Panc1 (cell line): ENCODE measurements at regions not wholly inside any gene's neighbourhood (a gene's known extent, or its start where the extent isn't known, plus 50 kb on each side); places are given as distances from the start of the nearest gene placed in this dataset.

ENCODE experiments used
- ATAC-seq: fragments of 200-7000 bp; cut with Tn5 transposase; 2 replicates; pipeline ENCODE4 v1.9.1; 2020; ENCODE audit warnings: mild to moderate bottlenecking, moderate library complexity
- BruUV-seq: library from RNA; stranded (reverse); fragments of 400-500 nt; replicated peaks from 2 replicates; lab custom pipeline; 2021; lab: Mats Ljungman, UMichigan
- CTCF ChIA-PET: fragments of 300-600 bp; sonication (Branson Sonifier 250); formaldehyde crosslinking; loops from one replicate; lab custom pipeline; 2022; ENCODE audit warnings: antibody characterized with exemption; lab: Charles Lee
- POLR2A ChIA-PET: fragments of 300-600 bp; sonication (Branson Sonifier 250); formaldehyde crosslinking; loops from one replicate; lab custom pipeline; 2022; ENCODE audit warnings: antibody characterized with exemption; lab: Charles Lee
- DNase-seq: peaks from one replicate; pipeline ENCODE4 v3.0.0-alpha.2; 2010; ENCODE audit warnings: low read depth, low spot score
- H3K27ac ChIP-seq: 2 replicates; pipeline ENCODE4 v1.5.1; 2011; ENCODE audit warnings: mild to moderate bottlenecking, low read length, inconsistent platforms
- H3K27me3 ChIP-seq: fragments of 200-500 bp; sonication (Bioruptor generic); 2 replicates; pipeline ENCODE4 v1.6.0; 2014; ENCODE audit warnings: low read length, inconsistent platforms; ENCODE audit not compliant: control insufficient read depth, insufficient read depth
- H3K36me3 ChIP-seq: fragments of 200-500 bp; sonication (Bioruptor generic); 2 replicates; pipeline ENCODE4 v1.5.1; 2014; ENCODE audit warnings: inconsistent platforms, mild to moderate bottlenecking, low read length, moderate library complexity; ENCODE audit not compliant: control insufficient read depth, insufficient read depth
- H3K4me1 ChIP-seq: 2 replicates; pipeline ENCODE4 v1.5.1; 2011; ENCODE audit warnings: inconsistent platforms, mild to moderate bottlenecking, low read length, moderate library complexity; ENCODE audit not compliant: control insufficient read depth, insufficient read depth
- H3K4me3 ChIP-seq, 2 experiments: 2 replicates each; pipeline ENCODE4 v1.5.1; 2011 to 2012; ENCODE audit warnings: low read depth in 2 of 2, low read length in 2 of 2, mild to moderate bottlenecking in 2 of 2, inconsistent platforms in 1 of 2, moderate library complexity in 1 of 2
- H3K9me3 ChIP-seq: fragments of 200-500 bp; sonication (Bioruptor generic); 2 replicates; pipeline ENCODE4 v1.5.1; 2014; ENCODE audit warnings: low read depth, mild to moderate bottlenecking, inconsistent platforms, low read length, moderate library complexity; ENCODE audit not compliant: control insufficient read depth, insufficient read depth
- CTCF ChIP-seq: fragments of 450-650 bp; IDR thresholded peaks from 2 replicates; pipeline ENCODE4 v1.5.1; 2017; ENCODE audit warnings: mild to moderate bottlenecking
- POLR2AphosphoS5 ChIP-seq: IDR thresholded peaks from 2 replicates; pipeline ENCODE4 v1.6.1; 2012; ENCODE audit warnings: mild to moderate bottlenecking, low read depth, low read length, moderate library complexity
- REST ChIP-seq, 2 experiments: IDR thresholded peaks; 2 replicates each; pipeline ENCODE4 v1.6.1; 2011 to 2012; ENCODE audit warnings: low read depth in 2 of 2, control low read depth in 1 of 2, low read length in 1 of 2, mild to moderate bottlenecking in 1 of 2, moderate library complexity in 1 of 2; ENCODE audit not compliant: insufficient read depth in 1 of 2
- SIN3A ChIP-seq: IDR thresholded peaks from 2 replicates; pipeline ENCODE4 v1.6.1; 2012; ENCODE audit warnings: low read depth, mild to moderate bottlenecking, low read length, moderate library complexity, borderline replicate concordance; ENCODE audit not compliant: insufficient read depth
- TCF7L2 ChIP-seq: IDR thresholded peaks from 2 replicates; pipeline ENCODE4 v1.6.1; 2011; ENCODE audit warnings: mild to moderate bottlenecking, low read depth, low read length, inconsistent platforms
- in situ Hi-C: cut with HindIII; loops from 2 replicates; pipeline ENCODE4 v1.10.0; 2016; ENCODE audit warnings: low sequenced_read_pairs, low pct_unique_long_range_greater_than_20kb
- intact Hi-C: fragments of 100-400 bp; cut with micrococcal nuclease; formaldehyde crosslinking; loops from one replicate; pipeline ENCODE4 v1.10.0; 2022; ENCODE audit not compliant: unreplicated experiment

GRCh38 chr17:77558846-77559626 lies 399.5 kb upstream of the TNRC6C start:
- no TSS peak for BruUV-seq
- DNase-seq = no peak
- H3K4me1 ChIP-seq = no peaks in the 10 kb centered on the region; the same call in 1 of the 2 replicates
- POLR2A ChIA-PET = interaction anchor here (0.6 kb wide), 1 partner anchor 268 kb away, joined by 6 read pairs; no protein-coding TSS in a partner anchor
- no peaks in the 10 kb centered on the region for H3K36me3 ChIP-seq
- in situ Hi-C loops (no loop called here), intact Hi-C loops (no loop called here)
- no peak; the same call in 1 of the 2 replicates for ATAC-seq
- H3K4me3 ChIP-seq = no peak overlapping the region
- no peak overlapping the region for H3K27ac ChIP-seq
- TF ChIP-seq TCF7L2 (no peak), SIN3A (no peak), REST (IDR thresholded peaks at IDR 0.05; ENCODE audit: insufficient read depth in 1 of 2, low read depth in 2 of 2, low read length in 1 of 2) (no peak), CTCF (no peak), POLR2AphosphoS5 (no peak)
- H3K27me3 ChIP-seq = peaks cover 28% of the 10 kb centered on the region; the same call in 1 of the 2 replicates
- H3K9me3 ChIP-seq = no peaks in the 10 kb centered on the region
- CTCF ChIA-PET = no interaction called here

- Histone ChIP-seq H3K4me1 (no peaks in the 10 kb centered on the region; the same call in 1 of the 2 replicates), H3K9me3 (no peaks in the 10 kb centered on the region), H3K36me3 (no peaks in the 10 kb centered on the region), H3K4me3 (no peak overlapping the region), H3K27ac (no peak overlapping the region), H3K27me3 (peaks cover 28% of the 10 kb centered on the region; the same call in 1 of the 2 replicates)
- in situ Hi-C loops = no loop called here
- CTCF ChIA-PET = interaction anchor here (0.5 kb wide), 1 partner anchor 442 kb away, joined by 3 read pairs; no protein-coding TSS in a partner anchor
- no peak for ATAC-seq
- BruUV-seq = no TSS peak
- TF ChIP-seq REST (IDR thresholded peaks at IDR 0.05; ENCODE audit: insufficient read depth in 1 of 2, low read depth in 2 of 2, low read length in 1 of 2) = no peak
- no peak for TF ChIP-seq POLR2AphosphoS5
- TF ChIP-seq TCF7L2 = no peak
- TF ChIP-seq SIN3A = no peak
- no peak for TF ChIP-seq CTCF
- no peak for DNase-seq
- POLR2A ChIA-PET = no interaction called here
- intact Hi-C loops = no loop called here
Observed at GRCh38 chr17:77560381-77560780, 398.1 kb upstream of the TNRC6C start.
